GM12872 (cell line): ENCODE measurements at regions not wholly inside any gene's neighbourhood (a gene's known extent, or its start where the extent isn't known, plus 50 kb on each side); places are given as distances from the start of the nearest gene placed in this dataset.

Source experiments
- CTCF ChIP-seq: IDR thresholded peaks from 3 replicates; pipeline ENCODE4 v1.5.1; 2011; ENCODE audit warnings: low read depth, mild to moderate bottlenecking, low read length, moderate library complexity; ENCODE audit not compliant: insufficient read depth

- TF ChIP-seq CTCF = no peak
These were observed 241.3 kb upstream of the C2CD4B start for GRCh38 chr15:62406305-62406891.

GRCh38 chr15:62407216-62407615 lies 242.1 kb upstream of the C2CD4B start:
- no peak for TF ChIP-seq CTCF

- no peak for TF ChIP-seq CTCF
These were observed 242.9 kb upstream of the C2CD4B start for GRCh38 chr15:62407962-62408361.

GRCh38 chr15:62409466-62409865 lies 244.4 kb upstream of the C2CD4B start:
- no peak for TF ChIP-seq CTCF

- TF ChIP-seq CTCF = no peak
These were observed 247.6 kb upstream of the C2CD4B start for GRCh38 chr15:62412686-62413085.

- no peak for TF ChIP-seq CTCF
These were observed 248.1 kb upstream of the C2CD4B start for GRCh38 chr15:62413153-62413552.

GRCh38 chr15:62413786-62414185 lies 248.7 kb upstream of the C2CD4B start:
- TF ChIP-seq CTCF = no peak
